Caco-2 (cell line): ENCODE measurements at regions not wholly inside any gene's neighbourhood (a gene's known extent, or its start where the extent isn't known, plus 50 kb on each side); places are given as distances from the start of the nearest gene placed in this dataset.

Experiments used
- BruUV-seq: library from RNA; stranded (reverse); fragments of 400-500 nt; replicated peaks from 2 replicates; lab custom pipeline; 2021; lab: Mats Ljungman, UMichigan
- CTCF ChIA-PET: fragments of 300-600 bp; sonication (Branson Sonifier 250); formaldehyde crosslinking; loops from one replicate; lab custom pipeline; 2022; ENCODE audit warnings: antibody characterized with exemption; lab: Charles Lee
- POLR2A ChIA-PET: fragments of 300-600 bp; sonication (Branson Sonifier 250); formaldehyde crosslinking; loops from one replicate; lab custom pipeline; 2022; ENCODE audit warnings: antibody characterized with exemption; lab: Charles Lee
- DNase-seq, 2 experiments: peaks; one replicate each; pipeline versions ENCODE4 v3.0.0 to v3.0.0-alpha.2; 2020 to 2022
- H3K27me3 ChIP-seq: replicated peaks from 2 replicates; pipeline ENCODE4 v1.6.0; 2011; ENCODE audit warnings: low read length; ENCODE audit not compliant: control insufficient read depth, insufficient read depth
- H3K36me3 ChIP-seq: 2 replicates; pipeline ENCODE4 v1.5.1; 2011; ENCODE audit warnings: low read length; ENCODE audit not compliant: control insufficient read depth, insufficient read depth
- H3K4me1 ChIP-seq: fragments of 250-450 bp; sonication (Bioruptor Pico); 2 replicates; pipeline ENCODE4 v1.5.1; 2020; ENCODE audit warnings: mild to moderate bottlenecking
- H3K4me3 ChIP-seq: 2 replicates; pipeline ENCODE4 v1.5.1; 2011; ENCODE audit warnings: low read depth, mild to moderate bottlenecking, control low read depth, low read length
- H3K9me3 ChIP-seq: fragments of 250-450 bp; sonication (Bioruptor Pico); 2 replicates; pipeline ENCODE4 v1.5.1; 2020; ENCODE audit warnings: mild to moderate bottlenecking, moderate library complexity
- H3K27ac Mint-ChIP-seq: one replicate; pipeline ENCODE4 v1.8.0; 2022; ENCODE audit warnings: mixed read lengths; ENCODE audit not compliant: unreplicated experiment
- H3K27me3 Mint-ChIP-seq: one replicate; pipeline ENCODE4 v1.8.0; 2022; ENCODE audit warnings: mixed read lengths; ENCODE audit not compliant: insufficient read depth, unreplicated experiment
- H3K36me3 Mint-ChIP-seq: one replicate; pipeline ENCODE4 v1.8.0; 2022; ENCODE audit warnings: mild to moderate bottlenecking, mixed read lengths; ENCODE audit not compliant: insufficient read depth, unreplicated experiment
- H3K4me1 Mint-ChIP-seq: one replicate; pipeline ENCODE4 v1.8.0; 2022; ENCODE audit warnings: low read depth, mixed read lengths; ENCODE audit not compliant: unreplicated experiment
- H3K4me3 Mint-ChIP-seq: one replicate; pipeline ENCODE4 v1.8.0; 2022; ENCODE audit warnings: mild to moderate bottlenecking, moderate library complexity, mixed read lengths; ENCODE audit not compliant: unreplicated experiment
- H3K9me3 Mint-ChIP-seq: one replicate; pipeline ENCODE4 v1.8.0; 2022; ENCODE audit warnings: mixed read lengths; ENCODE audit not compliant: unreplicated experiment
- CTCF ChIP-seq, 2 experiments: fragments of 200-600 bp in 1 of 2; IDR thresholded peaks; 1 replicate in 1 of 2; 2 replicates in 1 of 2; pipeline versions ENCODE4 v1.5.1 to v1.8.0; 2011 to 2022; ENCODE audit warnings: antibody characterized with exemption in 1 of 2, control low read depth in 1 of 2, inconsistent platforms in 1 of 2, low read depth in 1 of 2, low read length in 1 of 2, mild to moderate bottlenecking in 1 of 2, moderate library complexity in 1 of 2; ENCODE audit not compliant: insufficient read depth in 1 of 2, severe bottlenecking in 1 of 2, unreplicated experiment in 1 of 2
- intact Hi-C: fragments of 100-400 bp; cut with micrococcal nuclease; formaldehyde crosslinking; loops from one replicate; pipeline ENCODE4 v1.10.0; 2022; ENCODE audit not compliant: unreplicated experiment

GRCh38 chrX:112896051-112896450 is 55.4 kb upstream of the AMOT start:
- Histone ChIP-seq H3K36me3 (no peaks in the 10 kb centered on the region), H3K4me1 (no peaks in the 10 kb centered on the region), H3K9me3 (no peaks in the 10 kb centered on the region), H3K27me3 (no peaks in the 10 kb centered on the region), H3K4me3 (no peak overlapping the region)
- ChIA-PET POLR2A (no interaction called here), CTCF (no interaction called here)
- TF ChIP-seq CTCF (IDR thresholded peaks at IDR 0.05; ENCODE audit: insufficient read depth in 1 of 2, low read depth in 1 of 2, low read length in 1 of 2, severe bottlenecking in 1 of 2, unreplicated experiment in 1 of 2): no peak
- no peak overlapping the region for H3K27ac Mint-ChIP-seq
- no peak for DNase-seq
- no peaks in the 10 kb centered on the region for H3K9me3 Mint-ChIP-seq
- intact Hi-C loops: no loop called here
- H3K27me3 Mint-ChIP-seq: no peaks in the 10 kb centered on the region
- no peaks in the 10 kb centered on the region for H3K36me3 Mint-ChIP-seq
- H3K4me3 Mint-ChIP-seq: no peak overlapping the region
- no peaks in the 10 kb centered on the region for H3K4me1 Mint-ChIP-seq
- no TSS peak for BruUV-seq
